ENCODE measurements at regions not wholly inside any gene's neighbourhood (a gene's known extent, or its start where the extent isn't known, plus 50 kb on each side); places are given as distances from the start of the nearest gene placed in this dataset.

GRCh38 chr3:77967621-77968020 is 927.7 kb downstream of the ROBO2 start (continued):
- TF ChIP-seq ZNF296 (CRISPR knock-in tag; conservative IDR thresholded peaks at IDR 0.05) (no peak), FIP1L1 (IDR thresholded peaks at IDR 0.05; ENCODE audit: borderline replicate concordance, insufficient read depth, low read depth, low read length) (no peak), ZMAT3 (CRISPR knock-in tag; conservative IDR thresholded peaks at IDR 0.05) (no peak), CENPX (CRISPR knock-in tag; IDR thresholded peaks at IDR 0.05) (no peak)

- H4K20me1 ChIP-seq (ENCODE audit: insufficient read depth, low read length): no peaks in the 10 kb centered on the region
- no peak overlapping the region for H3K4me2 ChIP-seq (ENCODE audit: low read depth, low read length)
- no peak overlapping the region for H3K9ac ChIP-seq (ENCODE audit: insufficient read depth, low read depth, low read length)
- BruUV-seq (replicated peaks): no TSS peak
- no peak for ATAC-seq
- no peaks in the 10 kb centered on the region for H3K27me3 ChIP-seq (ENCODE audit: control insufficient read depth in 1 of 2, insufficient read depth in 2 of 2, low read length in 2 of 2)
- ChIA-PET CTCF (ENCODE audit: low intra/inter-chr PET ratio, low total read pairs) (no interaction called here), POLR2A (no interaction called here)
- no peak overlapping the region for H3K27ac ChIP-seq (ENCODE audit: extremely low read length, insufficient read depth, low read length)
- H3K4me3 ChIP-seq (replicated peaks in 1 of 3; ENCODE audit: insufficient read depth in 1 of 3, low read depth in 2 of 3, low read length in 3 of 3): no peak overlapping the region
- H3K79me2 ChIP-seq (ENCODE audit: insufficient read depth, low read length): no peaks in the 10 kb centered on the region
- no peak for DNase-seq (ENCODE audit: low spot score)
- intact Hi-C loops (cut with micrococcal nuclease; ENCODE audit: unreplicated experiment) (no loop called here), in situ Hi-C loops (cut with HindIII; ENCODE audit: extremely low pct_ligation_motif_present, low pct_unique_long_range_greater_than_20kb) (no loop called here)
- H2AFZ ChIP-seq (ENCODE audit: low read length): no peak overlapping the region
- FAIRE-seq: no peak
- H3K9me3 ChIP-seq (ENCODE audit: low read length): no peaks in the 10 kb centered on the region
- H3K4me1 ChIP-seq (ENCODE audit: insufficient read depth, low read length): no peaks in the 10 kb centered on the region
- no peaks in the 10 kb centered on the region for H3K36me3 ChIP-seq (replicated peaks in 1 of 2; ENCODE audit: control insufficient read depth in 1 of 2, insufficient read depth in 2 of 2, low read length in 2 of 2)
- TF ChIP-seq ZSCAN22 (CRISPR knock-in tag; IDR thresholded peaks at IDR 0.05) (no peak), ZNF772 (CRISPR knock-in tag; IDR thresholded peaks at IDR 0.05) (no peak), ARID2 (CRISPR knock-in tag; IDR thresholded peaks at IDR 0.05; ENCODE audit: borderline replicate concordance) (no peak), UBTF (CRISPR knock-in tag; IDR thresholded peaks at IDR 0.05) (no peak), NR2C2 (CRISPR knock-in tag; IDR thresholded peaks at IDR 0.05; ENCODE audit: borderline replicate concordance) (no peak), SKI (IDR thresholded peaks at IDR 0.05; ENCODE audit: partially characterized antibody) (no peak), MXD3 (CRISPR knock-in tag; IDR thresholded peaks at IDR 0.05) (no peak), PCBP1 (IDR thresholded peaks at IDR 0.05; ENCODE audit: borderline replicate concordance, low read depth, low read length) (no peak), AGO1 (IDR thresholded peaks at IDR 0.05; ENCODE audit: low read depth, low read length, poor library complexity, severe bottlenecking) (no peak), KMT2B (CRISPR knock-in tag; IDR thresholded peaks at IDR 0.05) (no peak), ZNF770 (CRISPR knock-in tag; IDR thresholded peaks at IDR 0.05) (no peak), HOXA5 (CRISPR knock-in tag; IDR thresholded peaks at IDR 0.05) (no peak), MIER2 (CRISPR knock-in tag; IDR thresholded peaks at IDR 0.05) (no peak), ZNF362 (CRISPR knock-in tag; IDR thresholded peaks at IDR 0.05; ENCODE audit: borderline replicate concordance) (no peak), ELF1 (CRISPR knock-in tag; IDR thresholded peaks at IDR 0.05) (no peak), ELF4 (CRISPR knock-in tag; IDR thresholded peaks at IDR 0.05; ENCODE audit: borderline replicate concordance) (no peak)
Observed at GRCh38 chr3:77976079-77976478, 936.2 kb downstream of the ROBO2 start.
